Activated CD8-positive, alpha-beta memory T cell treated with anti-CD3 and anti-CD28 coated beads for 36 hours (primary cell): ENCODE measurements at regions not wholly inside any gene's neighbourhood (a gene's known extent, or its start where the extent isn't known, plus 50 kb on each side); places are given as distances from the start of the nearest gene placed in this dataset.

Source experiments
- CTCF ChIA-PET: fragments of 350-600 bp; sonication (Branson Sonifier 250); formaldehyde crosslinking; loops from one replicate; lab custom pipeline; 2021; ENCODE audit warnings: antibody characterized with exemption; lab: Charles Lee
- POLR2A ChIA-PET: fragments of 350-600 bp; sonication (Branson Sonifier 250); formaldehyde crosslinking; loops from one replicate; lab custom pipeline; 2021; ENCODE audit warnings: antibody characterized with exemption; lab: Charles Lee

GRCh38 chr5:31052937-31053658 lies 140.4 kb upstream of the CDH6 start:
- CTCF ChIA-PET, result no interaction called here
- POLR2A ChIA-PET, result no interaction called here

GRCh38 chr5:31051316-31051715 lies 142.2 kb upstream of the CDH6 start:
- ChIA-PET POLR2A (no interaction called here), CTCF (no interaction called here)

GRCh38 chr5:31049936-31050704 lies 143.4 kb upstream of the CDH6 start:
- POLR2A ChIA-PET, result no interaction called here

GRCh38 chr5:31049461-31049860 lies 144.0 kb upstream of the CDH6 start:
- CTCF ChIA-PET, result no interaction called here

More at GRCh38 chr5:31049936-31050704, 143.4 kb upstream of the CDH6 start:
- CTCF ChIA-PET, result no interaction called here

GRCh38 chr5:31048282-31049270 lies 144.9 kb upstream of the CDH6 start:
- POLR2A ChIA-PET, result no interaction called here
- CTCF ChIA-PET, result no interaction called here

More at GRCh38 chr5:31049461-31049860, 144.0 kb upstream of the CDH6 start:
- POLR2A ChIA-PET, result no interaction called here

- ChIA-PET POLR2A (no interaction called here), CTCF (no interaction called here)
Measured at GRCh38 chr5:31047621-31048020, 145.9 kb upstream of the CDH6 start.

GRCh38 chr5:31047007-31047406 lies 146.5 kb upstream of the CDH6 start:
- CTCF ChIA-PET, result no interaction called here
- POLR2A ChIA-PET, result no interaction called here

- ChIA-PET CTCF (no interaction called here), POLR2A (no interaction called here)
Measured at GRCh38 chr5:31036411-31036810, 157.1 kb upstream of the CDH6 start.

- POLR2A ChIA-PET, result no interaction called here
Measured at GRCh38 chr5:31033295-31033694, 160.2 kb upstream of the CDH6 start.

GRCh38 chr5:31029925-31030324 lies 163.6 kb upstream of the CDH6 start:
- CTCF ChIA-PET, result no interaction called here
- POLR2A ChIA-PET, result interaction anchor here (0.6 kb wide), 1 partner anchor 300 kb away, joined by 9 read pairs; no protein-coding TSS in a partner anchor

More at GRCh38 chr5:31033295-31033694, 160.2 kb upstream of the CDH6 start:
- CTCF ChIA-PET, result no interaction called here

- POLR2A ChIA-PET, result no interaction called here
- CTCF ChIA-PET, result no interaction called here
Measured at GRCh38 chr5:31027721-31028120, 165.8 kb upstream of the CDH6 start.

- ChIA-PET POLR2A (no interaction called here), CTCF (no interaction called here)
Measured at GRCh38 chr5:31023105-31023504, 170.4 kb upstream of the CDH6 start.

- ChIA-PET POLR2A (no interaction called here), CTCF (no interaction called here)
Measured at GRCh38 chr5:31021181-31021624, 172.3 kb upstream of the CDH6 start.

- ChIA-PET CTCF (no interaction called here), POLR2A (no interaction called here)
Measured at GRCh38 chr5:31008231-31008630, 185.3 kb upstream of the CDH6 start.

- POLR2A ChIA-PET, result no interaction called here
- CTCF ChIA-PET, result no interaction called here
Measured at GRCh38 chr5:31007672-31008071, 185.8 kb upstream of the CDH6 start.

GRCh38 chr5:31000287-31000686 lies 193.2 kb upstream of the CDH6 start:
- POLR2A ChIA-PET, result no interaction called here
- CTCF ChIA-PET, result no interaction called here

GRCh38 chr5:30997681-30998080 lies 195.8 kb upstream of the CDH6 start:
- ChIA-PET CTCF (no interaction called here), POLR2A (no interaction called here)

- POLR2A ChIA-PET, result no interaction called here
- CTCF ChIA-PET, result no interaction called here
Measured at GRCh38 chr5:30994902-30995301, 198.6 kb upstream of the CDH6 start.

GRCh38 chr5:30994176-30994575 lies 199.3 kb upstream of the CDH6 start:
- CTCF ChIA-PET, result no interaction called here

GRCh38 chr5:30991462-30991861 lies 202.0 kb upstream of the CDH6 start:
- ChIA-PET CTCF (no interaction called here), POLR2A (no interaction called here)

More at GRCh38 chr5:30994176-30994575, 199.3 kb upstream of the CDH6 start:
- POLR2A ChIA-PET, result no interaction called here
